Rectal smooth muscle tissue (tissue), 1 donor: ENCODE measurements at regions not wholly inside any gene's neighbourhood (a gene's known extent, or its start where the extent isn't known, plus 50 kb on each side); places are given as distances from the start of the nearest gene placed in this dataset.
"Not testable (repeated sequence)": the region's sequence is repeated elsewhere in the genome, so short reads cannot be mapped to it uniquely, and the experiment has no call there.

Experiments used
- H3K27ac ChIP-seq: one replicate; pipeline ENCODE4 v1.7.0; 2013; ENCODE audit warnings: low read depth, low read length, inconsistent platforms
- H3K27me3 ChIP-seq: one replicate; pipeline ENCODE4 v1.7.0; 2013; ENCODE audit warnings: low read length; ENCODE audit not compliant: control insufficient read depth, insufficient read depth
- H3K36me3 ChIP-seq: one replicate; pipeline ENCODE4 v1.7.0; 2013; ENCODE audit warnings: low read length; ENCODE audit not compliant: control insufficient read depth, insufficient read depth
- H3K4me1 ChIP-seq: one replicate; pipeline ENCODE4 v1.7.0; 2013; ENCODE audit warnings: low read length; ENCODE audit not compliant: control insufficient read depth, insufficient read depth
- H3K4me3 ChIP-seq: one replicate; pipeline ENCODE4 v1.7.0; 2013; ENCODE audit warnings: low read length
- H3K9ac ChIP-seq: one replicate; pipeline ENCODE4 v1.7.0; 2013; ENCODE audit warnings: low read length

- not testable (repeated sequence) for H3K4me1 ChIP-seq, H3K27me3 ChIP-seq, H3K9ac ChIP-seq, H3K36me3 ChIP-seq, H3K27ac ChIP-seq, H3K4me3 ChIP-seq
Observed at GRCh38 chr9:67635067-67635466, 223.7 kb upstream of the ANKRD20A1 start.

DNA sequence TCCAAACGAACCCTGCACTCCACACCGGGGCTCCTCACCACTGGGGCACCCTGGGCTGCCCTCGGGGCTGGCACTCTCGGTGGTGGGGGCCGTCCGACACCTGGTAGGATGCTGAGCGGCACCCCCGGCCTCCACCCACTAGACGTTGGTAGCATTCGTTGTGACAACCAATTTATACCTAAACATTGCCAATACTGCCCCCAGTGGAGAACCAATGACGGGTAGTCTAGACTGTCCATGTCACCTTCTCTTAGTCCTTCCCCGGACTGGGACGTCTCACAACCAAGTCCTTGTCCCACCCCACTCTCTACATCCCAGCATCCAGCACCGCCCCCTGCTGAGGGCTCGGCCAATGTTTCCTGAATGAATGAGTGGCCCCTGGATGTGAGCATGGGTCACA, 246.8 kb upstream of the ANKRD20A1 start:
- not testable (repeated sequence) for H3K27me3 ChIP-seq, H3K9ac ChIP-seq, H3K4me1 ChIP-seq, H3K36me3 ChIP-seq, H3K4me3 ChIP-seq, H3K27ac ChIP-seq

GRCh38 chr9:67609872-67610271, 248.9 kb upstream of the ANKRD20A1 start:
- not testable (repeated sequence) for H3K9ac ChIP-seq, H3K27ac ChIP-seq, H3K4me3 ChIP-seq, H3K4me1 ChIP-seq, H3K27me3 ChIP-seq, H3K36me3 ChIP-seq

- H3K4me3 ChIP-seq, H3K36me3 ChIP-seq, H3K4me1 ChIP-seq, H3K27me3 ChIP-seq, H3K9ac ChIP-seq, H3K27ac ChIP-seq: not testable (repeated sequence)
Observed at GRCh38 chr9:67609435-67609834, 249.3 kb upstream of the ANKRD20A1 start.

DNA sequence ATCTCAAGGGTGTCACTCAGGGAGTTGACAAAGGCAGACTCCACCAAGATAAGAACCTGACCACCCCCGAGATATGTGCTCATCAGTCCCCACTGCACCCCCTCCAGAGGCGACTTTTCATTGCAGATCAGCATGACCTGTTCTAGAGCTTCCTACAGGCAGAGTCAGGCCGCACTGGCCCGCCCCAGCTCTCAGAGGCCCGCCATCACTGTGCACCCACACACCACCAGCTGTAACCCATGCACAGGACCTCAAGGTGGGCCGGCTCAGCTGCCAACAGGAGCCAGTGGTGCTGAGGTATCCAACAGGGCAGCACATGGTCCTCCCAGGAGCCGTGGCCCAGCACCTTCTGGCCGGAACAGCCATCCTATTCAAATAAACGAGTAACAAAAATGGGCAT, 253.6 kb upstream of the ANKRD20A1 start:
- H3K27ac ChIP-seq, H3K9ac ChIP-seq, H3K4me1 ChIP-seq, H3K27me3 ChIP-seq, H3K36me3 ChIP-seq, H3K4me3 ChIP-seq: not testable (repeated sequence)

DNA sequence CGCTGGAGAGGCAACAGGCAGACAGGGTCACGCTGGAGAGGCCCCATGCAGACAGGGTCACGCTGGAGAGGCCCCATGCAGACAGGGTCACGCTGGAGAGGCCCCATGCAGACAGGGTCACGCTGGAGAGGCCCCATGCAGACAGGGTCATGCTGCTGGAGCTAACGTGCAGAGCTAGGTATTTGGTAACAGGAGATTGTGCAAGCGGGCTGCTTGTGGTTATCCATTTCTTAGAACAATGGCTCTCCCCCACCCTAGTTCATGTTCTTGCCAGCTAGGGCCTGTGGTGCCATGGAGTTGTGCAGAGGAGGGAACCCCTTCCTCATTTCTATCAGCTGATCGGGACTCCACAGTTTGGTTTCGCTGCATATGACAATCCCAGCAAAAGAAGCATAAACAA, 255.1 kb upstream of the ANKRD20A1 start:
- not testable (repeated sequence) for H3K27ac ChIP-seq, H3K36me3 ChIP-seq, H3K27me3 ChIP-seq, H3K4me3 ChIP-seq, H3K9ac ChIP-seq, H3K4me1 ChIP-seq

- not testable (repeated sequence) for H3K4me3 ChIP-seq, H3K4me1 ChIP-seq, H3K27ac ChIP-seq, H3K27me3 ChIP-seq, H3K36me3 ChIP-seq, H3K9ac ChIP-seq
Observed at GRCh38 chr9:67592424-67592823, 266.3 kb upstream of the ANKRD20A1 start.

GRCh38 chr9:67555874-67556273, 302.9 kb upstream of the ANKRD20A1 start:
- H3K4me3 ChIP-seq, H3K27me3 ChIP-seq, H3K27ac ChIP-seq, H3K9ac ChIP-seq, H3K4me1 ChIP-seq, H3K36me3 ChIP-seq: not testable (repeated sequence)

DNA sequence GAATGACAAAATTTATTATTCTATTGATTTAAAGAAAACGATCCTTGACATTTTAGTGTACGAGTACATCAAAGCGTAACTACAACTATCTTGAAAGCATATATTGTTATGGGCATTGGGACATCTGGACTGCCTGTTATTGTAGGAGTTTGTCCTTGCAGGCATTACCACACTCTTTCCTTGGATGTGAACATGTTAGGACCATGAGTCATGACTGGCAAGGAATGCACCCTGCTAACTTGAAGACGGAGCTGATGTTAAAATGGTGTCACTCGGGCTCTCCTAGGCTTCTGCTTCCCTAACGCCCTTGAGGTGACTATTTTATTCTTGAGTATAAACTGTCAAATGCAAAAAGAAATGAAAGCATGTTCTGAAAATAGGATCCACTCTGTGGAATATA, 308.7 kb upstream of the ANKRD20A1 start:
- H3K9ac ChIP-seq, H3K36me3 ChIP-seq, H3K27me3 ChIP-seq, H3K4me1 ChIP-seq, H3K4me3 ChIP-seq, H3K27ac ChIP-seq: not testable (repeated sequence)

DNA sequence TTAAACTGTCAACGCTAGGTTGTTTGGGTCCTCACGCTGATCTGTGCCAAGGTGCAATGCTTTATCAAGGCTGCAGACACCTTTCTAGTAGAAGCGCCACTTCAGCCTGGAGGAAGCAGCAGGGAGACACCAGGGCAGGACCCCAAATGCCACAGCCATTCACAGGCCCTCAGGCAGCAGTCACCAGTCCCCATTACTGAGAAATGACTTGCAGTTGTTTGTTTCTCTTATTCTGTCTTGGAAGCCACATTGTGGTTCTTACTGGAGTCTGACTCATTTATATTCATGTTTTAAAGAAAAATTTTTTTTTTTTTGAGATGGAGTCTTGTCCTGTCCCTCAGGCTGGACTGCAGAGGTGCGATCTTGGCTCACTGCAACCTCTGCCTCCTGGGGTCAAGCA, 328.9 kb upstream of the ANKRD20A1 start:
- H3K4me1 ChIP-seq, H3K36me3 ChIP-seq: not testable (repeated sequence)

DNA sequence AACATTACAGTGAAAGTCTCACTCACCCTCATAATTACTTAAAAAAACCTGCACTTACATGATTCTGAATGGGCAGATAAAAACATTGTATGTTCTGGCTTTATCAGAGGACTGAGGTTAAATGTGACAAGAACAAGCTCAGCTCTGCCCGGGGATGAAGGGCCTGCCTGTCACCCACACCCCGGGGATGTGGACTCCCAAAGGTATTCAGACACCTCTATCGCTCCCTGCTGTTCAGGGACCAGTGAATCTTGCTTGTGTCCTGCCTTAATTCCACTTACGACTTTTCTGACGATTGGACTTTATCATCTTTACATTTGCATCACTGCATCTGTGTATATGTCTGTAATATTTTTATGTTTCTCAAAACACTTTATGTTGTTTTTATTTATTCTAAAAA, 341.8 kb upstream of the ANKRD20A1 start:
- H3K4me3 ChIP-seq, H3K27ac ChIP-seq, H3K36me3 ChIP-seq, H3K9ac ChIP-seq, H3K4me1 ChIP-seq, H3K27me3 ChIP-seq: not testable (repeated sequence)

More for the DNA sequence above, 328.9 kb upstream of the ANKRD20A1 start:
- not testable (repeated sequence) for H3K4me3 ChIP-seq, H3K9ac ChIP-seq, H3K27me3 ChIP-seq, H3K27ac ChIP-seq

DNA sequence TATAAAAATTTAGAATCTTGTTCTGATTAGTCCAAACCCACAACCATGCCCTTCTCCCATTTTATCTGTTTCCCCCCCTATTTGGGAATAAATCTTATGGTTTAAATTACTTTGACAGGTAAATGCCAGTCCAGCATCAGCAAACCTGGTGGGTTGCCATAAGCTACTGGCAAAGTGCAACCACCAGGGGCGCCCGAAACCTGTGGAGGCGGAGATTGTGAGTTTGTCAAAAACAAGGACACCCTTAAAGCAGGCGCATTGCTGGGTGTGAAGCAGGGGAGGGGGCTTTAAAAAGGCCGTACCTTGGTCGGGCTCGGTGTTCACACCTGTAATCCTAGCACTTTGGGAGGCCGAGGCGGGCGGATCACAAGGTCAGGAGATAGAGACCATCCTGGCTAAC, 344.1 kb upstream of the ANKRD20A1 start:
- not testable (repeated sequence) for H3K9ac ChIP-seq, H3K36me3 ChIP-seq, H3K27me3 ChIP-seq, H3K27ac ChIP-seq, H3K4me1 ChIP-seq, H3K4me3 ChIP-seq

DNA sequence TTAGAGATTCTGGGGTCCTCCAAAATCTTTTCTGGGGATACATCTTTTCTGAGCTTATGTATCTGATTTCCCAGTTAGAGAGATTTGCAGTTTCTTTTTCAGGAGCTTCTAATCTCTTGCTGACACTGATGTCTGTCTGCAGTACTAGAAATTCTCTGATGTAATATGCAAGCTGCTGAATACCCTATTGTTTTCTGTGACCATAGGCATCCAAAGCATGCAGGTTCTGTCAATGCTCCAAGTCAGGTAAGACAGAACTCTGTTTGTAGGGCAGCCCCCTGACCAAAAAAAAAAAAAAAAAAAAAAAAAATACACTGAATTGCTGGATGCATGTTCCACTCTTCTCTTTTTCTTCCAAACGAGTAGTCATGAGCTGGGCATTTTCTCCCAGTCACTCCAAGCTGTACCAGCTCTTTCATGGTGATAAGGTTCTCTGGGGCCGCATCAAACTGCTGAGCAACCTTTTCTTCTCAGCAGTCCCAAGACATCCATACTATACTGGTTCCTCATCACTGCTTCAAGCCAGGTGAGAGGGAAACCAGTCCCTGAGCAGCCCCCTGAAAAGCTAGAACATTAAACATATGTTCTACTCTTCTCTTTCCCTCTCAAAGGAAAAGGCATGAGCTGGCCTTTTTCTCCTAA, 354.9 kb upstream of the ANKRD20A1 start:
- not testable (repeated sequence) for H3K36me3 ChIP-seq, H3K27ac ChIP-seq, H3K27me3 ChIP-seq, H3K4me3 ChIP-seq, H3K4me1 ChIP-seq, H3K9ac ChIP-seq
